ENCODE measurements at regions not wholly inside any gene's neighbourhood (a gene's known extent, or its start where the extent isn't known, plus 50 kb on each side); places are given as distances from the start of the nearest gene placed in this dataset.

- TF ChIP-seq CTCF (IDR thresholded peaks at IDR 0.05): no peak
- Histone ChIP-seq H3K4me1 (no peaks in the 10 kb centered on the region), H3K27me3 (no peaks in the 10 kb centered on the region), H3K4me3 (no peak overlapping the region), H3K9me3 (no peaks in the 10 kb centered on the region), H3K27ac (no peak overlapping the region), H3K36me3 (no peaks in the 10 kb centered on the region)
- FAIRE-seq (no peak), ATAC-seq (no peak), DNase-seq (no peak)
- WGBS, 2 donors: 55 to 63% methylated on average over 5 of the region's 5 CpGs
- intact Hi-C loops (cut with DNase I): no loop called here
Observed at GRCh38 chr2:223270548-223270947, 218.6 kb downstream of the KCNE4 start.

- intact Hi-C loops (cut with DNase I): no loop called here
- no peaks in the 10 kb centered on the region for H3K4me1 ChIP-seq
- H3K9me3 ChIP-seq: no peaks in the 10 kb centered on the region
- no peaks in the 10 kb centered on the region for H3K27me3 ChIP-seq
- H3K27ac ChIP-seq: no peak overlapping the region
- DNase-seq (no peak), ATAC-seq (no peak), FAIRE-seq (no peak)
- TF ChIP-seq CTCF (IDR thresholded peaks at IDR 0.05): no peak
- H3K36me3 ChIP-seq: no peaks in the 10 kb centered on the region
- no peak overlapping the region for H3K4me3 ChIP-seq
Observed at GRCh38 chr2:223273995-223274394, 222.0 kb downstream of the KCNE4 start.

- no peaks in the 10 kb centered on the region for H3K4me1 ChIP-seq
- no peak overlapping the region for H3K27ac ChIP-seq
- no peak for TF ChIP-seq CTCF (IDR thresholded peaks at IDR 0.05)
- no peaks in the 10 kb centered on the region for H3K36me3 ChIP-seq
- intact Hi-C loops (cut with DNase I): no loop called here
- H3K27me3 ChIP-seq: no peaks in the 10 kb centered on the region
- no peaks in the 10 kb centered on the region for H3K9me3 ChIP-seq
- H3K4me3 ChIP-seq: no peak overlapping the region
- DNase-seq (no peak), FAIRE-seq (no peak), ATAC-seq (no peak)
Observed at GRCh38 chr2:223282221-223282620, 230.2 kb downstream of the KCNE4 start.

GRCh38 chr2:223283329-223283728 is 231.3 kb downstream of the KCNE4 start:
- ATAC-seq (no peak), FAIRE-seq (no peak), DNase-seq (no peak)
- H3K4me3 ChIP-seq: no peak overlapping the region
- no peaks in the 10 kb centered on the region for H3K36me3 ChIP-seq
- no peak overlapping the region for H3K27ac ChIP-seq
- H3K27me3 ChIP-seq: no peaks in the 10 kb centered on the region
- 55 to 65% methylated on average over 2 of the region's 2 CpGs for WGBS, 2 donors
- no peaks in the 10 kb centered on the region for H3K4me1 ChIP-seq
- TF ChIP-seq CTCF (IDR thresholded peaks at IDR 0.05): no peak
- intact Hi-C loops (cut with DNase I): no loop called here
- H3K9me3 ChIP-seq: no peaks in the 10 kb centered on the region

GRCh38 chr2:223283771-223284170 is 231.8 kb downstream of the KCNE4 start:
- Histone ChIP-seq H3K4me1 (no peaks in the 10 kb centered on the region), H3K36me3 (no peaks in the 10 kb centered on the region), H3K27ac (no peak overlapping the region), H3K4me3 (no peak overlapping the region), H3K9me3 (no peaks in the 10 kb centered on the region), H3K27me3 (no peaks in the 10 kb centered on the region)
- no peak for FAIRE-seq
- no peak for DNase-seq
- no peak for ATAC-seq
- no peak for TF ChIP-seq CTCF (IDR thresholded peaks at IDR 0.05)
- intact Hi-C loops (cut with DNase I): no loop called here
